Suprapubic skin (tissue), 4 donors: ENCODE measurements at regions not wholly inside any gene's neighbourhood (a gene's known extent, or its start where the extent isn't known, plus 50 kb on each side); places are given as distances from the start of the nearest gene placed in this dataset.

Experiments
- DNase-seq, 2 donors: peaks; one replicate each; pipeline ENCODE4 v3.0.0-alpha.2; 2019; ENCODE audit warnings: low spot score in 2 of 2
- H3K27ac ChIP-seq: fragments of 200-600 bp; sonication (generic); one replicate; pipeline ENCODE4 v1.5.1; 2019
- H3K27me3 ChIP-seq: fragments of 200-600 bp; sonication (generic); one replicate; pipeline ENCODE4 v1.5.1; 2019
- H3K36me3 ChIP-seq: fragments of 200-600 bp; sonication (generic); one replicate; pipeline ENCODE4 v1.5.1; 2019
- H3K4me1 ChIP-seq: fragments of 200-600 bp; sonication (generic); one replicate; pipeline ENCODE4 v1.5.1; 2019
- H3K4me3 ChIP-seq: fragments of 200-600 bp; sonication (generic); one replicate; pipeline ENCODE4 v1.5.1; 2019; ENCODE audit warnings: mild to moderate bottlenecking
- H3K9me3 ChIP-seq: fragments of 200-600 bp; sonication (generic); one replicate; pipeline ENCODE4 v1.5.1; 2019
- CTCF ChIP-seq, 2 donors: fragments of 200-600 bp in 1 of 2; fragments of 450-650 bp in 1 of 2; sonication (generic) in 1 of 2; IDR thresholded peaks; one replicate each; pipeline ENCODE4 v1.5.1; 2016 to 2019; ENCODE audit warnings: antibody characterized with exemption in 2 of 2, mild to moderate bottlenecking in 1 of 2, moderate library complexity in 1 of 2
- EP300 ChIP-seq: sonication (generic); formaldehyde crosslinking; IDR thresholded peaks from one replicate; pipeline ENCODE4 v1.6.1; 2017; ENCODE audit warnings: antibody characterized with exemption
- POLR2A ChIP-seq, 2 donors: fragments of 450-650 bp; IDR thresholded peaks; one replicate each; pipeline ENCODE4 v1.6.1; 2017; ENCODE audit warnings: antibody characterized with exemption in 2 of 2, mild to moderate bottlenecking in 2 of 2, moderate library complexity in 2 of 2
- POLR2AphosphoS5 ChIP-seq, 3 donors: sonication (generic); formaldehyde crosslinking; IDR thresholded peaks; one replicate each; pipeline ENCODE4 v1.6.1; 2017; ENCODE audit warnings: antibody characterized with exemption in 3 of 3
- WGBS: methylation state at CpG from one replicate; pipeline ENCODE4 v1.1.5; 2018; 5-methylcytosine and 5-hydroxymethylcytosine counted together

- H3K27me3 ChIP-seq: no peaks in the 10 kb centered on the region
- no peak overlapping the region for H3K4me3 ChIP-seq
- H3K36me3 ChIP-seq: no peaks in the 10 kb centered on the region
- 85% methylated on average over 5 of the region's 5 CpGs for WGBS
- no peak for TF ChIP-seq EP300
- no peak for TF ChIP-seq POLR2AphosphoS5 (IDR thresholded peaks at IDR 0.05)
- no peak overlapping the region for H3K27ac ChIP-seq
- DNase-seq: no peak
- H3K4me1 ChIP-seq: peaks cover under 1% of the 10 kb centered on the region
- no peaks in the 10 kb centered on the region for H3K9me3 ChIP-seq
Measured at GRCh38 chr18:22330508-22330907, 87.2 kb downstream of the CTAGE1 start.

GRCh38 chr18:22325396-22325795 is 92.3 kb downstream of the CTAGE1 start:
- 92% methylated on average over 8 of the region's 8 CpGs for WGBS
- H3K27me3 ChIP-seq: no peaks in the 10 kb centered on the region
- H3K4me1 ChIP-seq: peaks cover 7% of the 10 kb centered on the region
- no peaks in the 10 kb centered on the region for H3K36me3 ChIP-seq
- H3K9me3 ChIP-seq: no peaks in the 10 kb centered on the region
- H3K27ac ChIP-seq: no peak overlapping the region
- H3K4me3 ChIP-seq: no peak overlapping the region
- DNase-seq: no peak
- no peak for TF ChIP-seq EP300
- no peak for TF ChIP-seq CTCF (IDR thresholded peaks at IDR 0.05)
- no peak for TF ChIP-seq POLR2A (IDR thresholded peaks at IDR 0.05)
- TF ChIP-seq POLR2AphosphoS5 (IDR thresholded peaks at IDR 0.05): no peak

GRCh38 chr18:22324191-22325131 is 93.3 kb downstream of the CTAGE1 start:
- WGBS: 27% methylated on average over 27 of the region's 30 CpGs
- peaks cover 7% of the 10 kb centered on the region for H3K4me1 ChIP-seq
- TF ChIP-seq POLR2A (IDR thresholded peaks at IDR 0.05): no peak
- no peak for TF ChIP-seq EP300
- TF ChIP-seq POLR2AphosphoS5 (IDR thresholded peaks at IDR 0.05): no peak
- no peak for TF ChIP-seq CTCF (IDR thresholded peaks at IDR 0.05)
- peak overlapping the region; percentile 1 for H3K4me3 ChIP-seq
- no peaks in the 10 kb centered on the region for H3K27me3 ChIP-seq
- no peaks in the 10 kb centered on the region for H3K36me3 ChIP-seq
- H3K27ac ChIP-seq: no peak overlapping the region
- DNase-seq: no peak
- H3K9me3 ChIP-seq: no peaks in the 10 kb centered on the region

- Histone ChIP-seq H3K36me3 (no peaks in the 10 kb centered on the region), H3K4me1 (peaks cover 7% of the 10 kb centered on the region), H3K4me3 (no peak overlapping the region), H3K9me3 (no peaks in the 10 kb centered on the region), H3K27ac (no peak overlapping the region), H3K27me3 (no peaks in the 10 kb centered on the region)
- no peak for DNase-seq
- 91% methylated on average over 7 of the region's 7 CpGs for WGBS
- TF ChIP-seq EP300 (no peak), POLR2AphosphoS5 (IDR thresholded peaks at IDR 0.05) (no peak), CTCF (IDR thresholded peaks at IDR 0.05) (no peak), POLR2A (IDR thresholded peaks at IDR 0.05) (no peak)
Measured at GRCh38 chr18:22322243-22322691, 95.4 kb downstream of the CTAGE1 start.

GRCh38 chr18:22320771-22321170 is 96.9 kb downstream of the CTAGE1 start:
- TF ChIP-seq EP300 (no peak), POLR2A (IDR thresholded peaks at IDR 0.05) (no peak), POLR2AphosphoS5 (IDR thresholded peaks at IDR 0.05) (no peak), CTCF (IDR thresholded peaks at IDR 0.05) (no peak)
- DNase-seq: no peak
- no peaks in the 10 kb centered on the region for H3K27me3 ChIP-seq
- no peak overlapping the region for H3K4me3 ChIP-seq
- no peak overlapping the region for H3K27ac ChIP-seq
- H3K36me3 ChIP-seq: no peaks in the 10 kb centered on the region
- H3K9me3 ChIP-seq: no peaks in the 10 kb centered on the region
- H3K4me1 ChIP-seq: peaks cover 7% of the 10 kb centered on the region
- 84% methylated on average over 3 of the region's 3 CpGs for WGBS
